MG63 (cell line): ENCODE measurements at regions not wholly inside any gene's neighbourhood (a gene's known extent, or its start where the extent isn't known, plus 50 kb on each side); places are given as distances from the start of the nearest gene placed in this dataset.
"Not testable (repeated sequence)": the region's sequence is repeated elsewhere in the genome, so short reads cannot be mapped to it uniquely, and the experiment has no call there.

Experiments
- DNase-seq: peaks from one replicate; pipeline ENCODE4 v3.0.0-alpha.2; 2020
- H3K27me3 ChIP-seq: fragments of 250-450 bp; sonication (Bioruptor Pico); 2 replicates; pipeline ENCODE4 v1.5.1; 2020; ENCODE audit warnings: mild to moderate bottlenecking, moderate library complexity
- H3K36me3 ChIP-seq: fragments of 250-450 bp; sonication (Bioruptor Pico); 2 replicates; pipeline ENCODE4 v1.5.1; 2020; ENCODE audit warnings: mild to moderate bottlenecking, moderate library complexity
- H3K4me3 ChIP-seq: fragments of 250-450 bp; sonication (Bioruptor Pico); 2 replicates; pipeline ENCODE4 v1.5.1; 2020; ENCODE audit warnings: mild to moderate bottlenecking, moderate library complexity
- H3K9me3 ChIP-seq: fragments of 250-450 bp; sonication (Bioruptor Pico); 2 replicates; pipeline ENCODE4 v1.5.1; 2020; ENCODE audit warnings: mild to moderate bottlenecking, moderate library complexity

DNA sequence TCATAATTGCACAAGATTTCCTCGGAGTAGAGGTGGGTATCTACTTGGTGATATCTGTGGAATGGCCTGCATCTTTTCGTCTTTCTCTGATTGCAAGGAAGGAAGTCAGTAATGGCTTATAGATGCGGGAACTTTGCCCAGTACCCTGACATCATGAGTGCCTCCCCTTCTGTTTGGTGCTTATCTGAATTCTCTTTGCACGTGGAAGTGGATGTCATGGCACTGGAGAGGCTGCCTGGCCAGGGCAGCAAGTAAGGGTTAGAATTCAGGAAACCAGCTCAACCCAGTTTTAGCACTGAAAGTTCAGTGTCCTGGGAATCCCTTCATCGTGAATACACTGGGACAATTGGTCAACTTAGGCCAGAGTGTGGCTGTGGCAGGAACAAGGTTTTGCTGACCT lies 83.5 kb upstream of the RAPGEF2 start:
- no peak overlapping the region for H3K4me3 ChIP-seq

DNA sequence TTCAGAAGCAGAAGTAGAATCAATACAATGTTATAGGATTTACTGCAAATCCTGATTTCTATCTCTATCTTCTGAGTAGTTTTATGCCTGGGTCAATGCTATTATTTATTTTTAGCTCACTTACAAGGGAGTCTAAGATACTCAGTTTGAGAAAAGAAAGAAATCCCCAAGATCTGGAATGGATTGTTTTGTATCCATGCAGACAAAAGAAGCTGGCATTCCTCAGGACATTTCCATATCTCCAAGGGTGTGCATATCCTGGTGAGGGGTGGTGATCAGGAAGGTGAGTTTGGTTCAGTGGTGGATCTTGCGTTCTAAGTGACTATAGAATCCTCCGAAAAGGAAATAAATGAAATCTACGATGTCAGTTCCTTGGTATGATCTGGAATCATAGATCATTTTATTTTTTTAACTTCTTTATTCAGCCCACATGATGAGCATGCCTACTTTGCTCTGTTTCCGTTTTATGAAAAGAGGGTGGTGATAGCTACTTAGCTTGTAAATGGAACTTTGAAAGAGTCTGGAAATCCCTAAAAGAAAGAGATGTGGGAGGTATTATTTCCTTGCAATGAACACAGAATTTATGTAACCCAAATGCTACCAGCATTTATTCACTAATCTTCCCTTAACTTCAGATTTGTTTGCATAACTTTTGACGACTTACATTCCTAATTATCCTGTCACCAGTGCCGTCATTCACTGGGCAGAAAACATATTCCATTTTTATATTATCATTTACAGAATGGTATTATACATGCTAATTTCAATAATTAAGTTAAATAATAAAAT lies 81.1 kb upstream of the RAPGEF2 start:
- Histone ChIP-seq H3K4me3 (no peak overlapping the region), H3K36me3 (no peaks in the 10 kb centered on the region), H3K27me3 (no peaks in the 10 kb centered on the region), H3K9me3 (no peaks in the 10 kb centered on the region)
- no peak for DNase-seq

More for the DNA sequence above, 83.5 kb upstream of the RAPGEF2 start:
- no peaks in the 10 kb centered on the region for H3K36me3 ChIP-seq
- H3K27me3 ChIP-seq: no peaks in the 10 kb centered on the region
- no peaks in the 10 kb centered on the region for H3K9me3 ChIP-seq
- DNase-seq: no peak

- Histone ChIP-seq H3K27me3 (no peaks in the 10 kb centered on the region), H3K36me3 (no peaks in the 10 kb centered on the region), H3K9me3 (no peaks in the 10 kb centered on the region), H3K4me3 (no peak overlapping the region)
- no peak for DNase-seq
These were observed 79.1 kb upstream of the RAPGEF2 start for GRCh38 chr4:159023741-159024140.

DNA sequence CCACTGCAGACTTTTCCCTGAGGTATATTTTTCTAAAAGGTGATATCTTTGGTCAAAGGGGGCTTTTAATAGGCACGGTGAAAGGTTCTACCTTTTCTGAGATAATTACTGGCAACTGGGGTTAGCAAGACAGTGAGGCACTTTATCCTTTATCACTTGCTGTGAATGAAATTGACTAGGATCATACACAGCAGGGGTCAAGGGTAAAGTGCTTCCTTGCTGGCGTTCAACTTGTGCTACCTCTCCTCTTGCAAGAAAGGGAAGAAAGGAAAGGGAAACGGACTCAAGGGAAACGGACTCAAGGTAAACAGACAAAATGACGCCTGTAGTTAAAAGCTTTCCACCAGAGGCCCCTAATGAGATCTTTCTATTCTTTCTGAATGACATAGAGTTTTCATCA lies 78.6 kb upstream of the RAPGEF2 start:
- Histone ChIP-seq H3K4me3 (no peak overlapping the region), H3K9me3 (no peaks in the 10 kb centered on the region), H3K27me3 (no peaks in the 10 kb centered on the region), H3K36me3 (no peaks in the 10 kb centered on the region)
- no peak for DNase-seq

GRCh38 chr4:159024828-159025227 lies 78.1 kb upstream of the RAPGEF2 start:
- no peaks in the 10 kb centered on the region for H3K27me3 ChIP-seq
- no peaks in the 10 kb centered on the region for H3K36me3 ChIP-seq
- no peak for DNase-seq
- H3K9me3 ChIP-seq: no peaks in the 10 kb centered on the region
- no peak overlapping the region for H3K4me3 ChIP-seq

DNA sequence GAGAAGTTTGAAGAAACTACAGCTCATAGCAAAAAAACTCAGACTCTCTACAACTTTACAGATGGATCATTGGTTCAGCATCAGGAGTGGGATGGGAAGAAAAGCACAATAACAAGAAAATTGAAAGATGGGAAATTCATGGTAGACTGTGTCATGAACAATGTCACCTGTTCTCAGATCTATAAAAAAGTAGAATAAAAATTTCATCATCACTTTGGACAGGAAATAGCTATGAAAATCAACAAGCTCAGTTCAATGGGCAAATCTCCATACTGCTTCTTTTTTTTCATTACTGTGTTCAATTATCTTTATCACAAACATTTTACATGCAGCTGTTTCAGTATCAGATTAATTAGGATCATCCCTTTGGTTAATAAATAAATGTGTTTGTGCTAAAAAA lies 76.5 kb upstream of the RAPGEF2 start:
- no peak overlapping the region for H3K4me3 ChIP-seq
- H3K36me3 ChIP-seq: no peaks in the 10 kb centered on the region
- H3K9me3 ChIP-seq: no peaks in the 10 kb centered on the region
- no peaks in the 10 kb centered on the region for H3K27me3 ChIP-seq
- DNase-seq: no peak

- Histone ChIP-seq H3K9me3 (no peaks in the 10 kb centered on the region), H3K27me3 (no peaks in the 10 kb centered on the region), H3K36me3 (no peaks in the 10 kb centered on the region), H3K4me3 (no peak overlapping the region)
- DNase-seq: no peak
These were observed 75.3 kb upstream of the RAPGEF2 start for GRCh38 chr4:159027535-159027934.

DNA sequence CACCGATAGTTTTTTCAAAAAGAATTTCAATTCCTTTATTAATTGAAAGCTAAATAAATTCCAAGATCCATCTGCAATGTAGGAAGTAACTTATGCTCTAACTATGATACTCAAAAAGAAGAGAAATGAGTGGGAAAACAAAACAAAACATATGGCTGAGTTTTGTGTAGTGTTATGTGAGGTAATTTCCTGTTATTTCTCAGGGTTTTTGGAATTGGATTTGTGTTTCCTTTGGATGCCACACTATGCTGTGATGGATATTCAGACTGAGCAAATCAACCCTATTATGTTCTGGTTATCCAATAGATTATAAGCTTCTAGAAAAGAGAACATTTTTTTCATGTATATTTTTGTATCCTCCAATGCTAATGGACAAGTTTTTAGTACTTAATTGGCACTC lies 73.4 kb upstream of the RAPGEF2 start:
- Histone ChIP-seq H3K4me3 (no peak overlapping the region), H3K27me3 (no peaks in the 10 kb centered on the region), H3K36me3 (no peaks in the 10 kb centered on the region), H3K9me3 (no peaks in the 10 kb centered on the region)
- DNase-seq: no peak

DNA sequence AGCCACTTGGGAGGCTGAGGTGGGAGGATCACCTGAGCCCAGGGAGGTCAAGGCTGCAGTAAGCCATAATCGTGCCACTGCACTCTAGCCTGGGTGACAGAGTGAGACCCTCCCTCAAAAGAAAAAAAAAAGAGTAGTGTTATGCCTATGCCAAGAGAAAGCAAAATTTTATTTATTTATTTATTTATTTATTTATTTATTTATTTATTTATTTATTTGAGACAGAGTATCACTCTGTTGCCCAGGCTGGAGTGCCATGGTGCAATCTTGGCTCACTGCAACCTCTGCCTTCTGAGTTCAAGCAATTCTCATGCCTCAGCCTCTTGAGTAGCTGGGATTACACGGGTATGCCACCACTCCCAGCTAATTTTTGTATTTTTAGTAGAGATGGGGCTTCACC lies 72.6 kb upstream of the RAPGEF2 start:
- DNase-seq, H3K4me3 ChIP-seq, H3K9me3 ChIP-seq, H3K36me3 ChIP-seq, H3K27me3 ChIP-seq: not testable (repeated sequence)

- DNase-seq: no peak
- Histone ChIP-seq H3K4me3 (no peak overlapping the region), H3K9me3 (no peaks in the 10 kb centered on the region), H3K36me3 (no peaks in the 10 kb centered on the region), H3K27me3 (no peaks in the 10 kb centered on the region)
These were observed 67.3 kb upstream of the RAPGEF2 start for GRCh38 chr4:159035570-159035969.

- H3K27me3 ChIP-seq: no peaks in the 10 kb centered on the region
- DNase-seq: no peak
- H3K4me3 ChIP-seq: no peak overlapping the region
- no peaks in the 10 kb centered on the region for H3K9me3 ChIP-seq
- H3K36me3 ChIP-seq: no peaks in the 10 kb centered on the region
These were observed 64.3 kb upstream of the RAPGEF2 start for GRCh38 chr4:159038536-159038935.

GRCh38 chr4:159041054-159042034 lies 61.5 kb upstream of the RAPGEF2 start:
- H3K9me3 ChIP-seq: no peaks in the 10 kb centered on the region
- H3K27me3 ChIP-seq: no peaks in the 10 kb centered on the region
- no peak for DNase-seq
- H3K4me3 ChIP-seq: no peak overlapping the region
- H3K36me3 ChIP-seq: no peaks in the 10 kb centered on the region

DNA sequence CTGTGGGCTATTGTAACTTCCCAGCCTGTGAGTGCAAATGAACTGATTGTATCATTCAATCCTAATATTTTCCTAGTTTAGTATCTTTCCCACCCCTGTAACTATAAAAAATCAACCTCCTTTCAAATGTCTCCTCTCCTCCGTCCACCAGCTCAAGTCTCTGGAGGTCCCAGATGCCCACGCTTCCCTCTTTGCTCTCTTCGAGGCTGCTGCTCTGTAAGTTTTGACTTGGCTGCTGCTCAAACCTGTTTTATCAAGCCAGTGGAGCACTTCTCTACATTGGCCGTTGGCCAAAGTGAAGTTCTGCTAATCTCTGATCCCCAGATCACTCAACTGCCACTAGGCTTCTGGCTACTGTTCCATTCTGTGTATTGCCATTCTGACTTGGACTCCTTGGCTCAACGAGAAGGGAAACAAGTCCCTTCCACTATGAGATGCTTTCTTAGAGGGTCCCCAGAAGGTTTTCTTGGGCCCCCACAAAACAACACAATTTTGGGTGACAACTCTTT lies 60.7 kb upstream of the RAPGEF2 start:
- no peak overlapping the region for H3K4me3 ChIP-seq
- no peaks in the 10 kb centered on the region for H3K27me3 ChIP-seq
- H3K36me3 ChIP-seq: no peaks in the 10 kb centered on the region
- H3K9me3 ChIP-seq: no peaks in the 10 kb centered on the region
- DNase-seq: no peak

DNA sequence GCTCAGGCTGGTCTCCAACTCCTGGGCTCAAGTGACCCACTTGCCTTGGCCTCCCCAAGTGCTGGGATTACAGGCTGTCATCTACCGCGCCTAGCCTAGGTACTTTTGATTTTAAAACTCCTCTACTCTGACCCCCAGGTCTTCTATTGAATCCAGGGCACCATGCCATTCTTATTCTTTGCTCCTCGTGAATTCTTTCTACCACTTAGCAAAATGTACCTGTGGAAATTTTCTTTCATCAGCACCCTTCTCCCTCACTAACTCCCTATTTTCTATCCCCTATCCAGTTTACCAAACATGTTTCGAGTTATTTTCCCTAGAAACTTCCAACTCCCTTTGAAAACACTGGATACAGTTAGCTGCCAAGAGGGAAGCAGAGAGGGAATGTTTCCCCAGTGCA lies 60.0 kb upstream of the RAPGEF2 start:
- Histone ChIP-seq H3K4me3 (no peak overlapping the region), H3K27me3 (no peaks in the 10 kb centered on the region), H3K36me3 (no peaks in the 10 kb centered on the region), H3K9me3 (no peaks in the 10 kb centered on the region)
- no peak for DNase-seq

DNA sequence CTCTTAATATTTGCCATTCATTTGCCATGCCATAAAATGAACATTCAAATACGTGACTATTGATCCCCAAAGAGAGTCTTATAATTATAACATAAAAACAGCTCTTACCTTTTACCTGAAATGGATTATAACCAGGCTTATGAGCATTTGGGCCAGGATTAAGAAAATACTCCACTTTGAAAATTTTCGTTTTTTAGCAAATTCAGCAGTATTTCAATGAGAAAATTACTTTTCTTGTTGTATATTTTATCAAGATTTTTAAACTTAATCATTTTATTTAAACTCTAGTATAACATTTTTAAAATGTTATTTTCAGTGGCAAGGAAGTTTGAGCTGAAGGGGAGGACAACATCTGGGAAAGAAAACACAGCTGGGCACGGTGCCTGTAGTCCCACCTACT lies 59.0 kb upstream of the RAPGEF2 start:
- Histone ChIP-seq H3K27me3 (no peaks in the 10 kb centered on the region), H3K9me3 (no peaks in the 10 kb centered on the region), H3K4me3 (no peak overlapping the region), H3K36me3 (no peaks in the 10 kb centered on the region)
- no peak for DNase-seq

DNA sequence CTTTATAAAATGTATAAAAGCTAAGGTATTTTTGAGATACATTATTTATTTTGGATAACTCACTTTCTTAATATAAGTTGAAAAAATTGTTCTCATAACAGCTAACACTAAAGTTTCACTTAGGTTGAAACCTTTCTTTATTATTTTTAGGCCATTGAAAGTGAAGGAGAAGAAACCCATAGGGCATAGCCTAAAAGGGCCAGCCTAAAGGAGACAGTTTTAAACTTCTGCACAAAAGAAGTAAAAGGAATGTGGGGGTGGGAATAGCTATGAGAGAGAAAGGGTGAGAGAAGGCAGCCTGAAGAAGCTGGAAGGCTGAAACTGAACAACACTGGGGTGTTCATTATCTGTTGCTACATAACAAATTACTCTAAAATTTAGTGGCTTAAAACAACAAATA lies 57.6 kb upstream of the RAPGEF2 start:
- DNase-seq: no peak

DNA sequence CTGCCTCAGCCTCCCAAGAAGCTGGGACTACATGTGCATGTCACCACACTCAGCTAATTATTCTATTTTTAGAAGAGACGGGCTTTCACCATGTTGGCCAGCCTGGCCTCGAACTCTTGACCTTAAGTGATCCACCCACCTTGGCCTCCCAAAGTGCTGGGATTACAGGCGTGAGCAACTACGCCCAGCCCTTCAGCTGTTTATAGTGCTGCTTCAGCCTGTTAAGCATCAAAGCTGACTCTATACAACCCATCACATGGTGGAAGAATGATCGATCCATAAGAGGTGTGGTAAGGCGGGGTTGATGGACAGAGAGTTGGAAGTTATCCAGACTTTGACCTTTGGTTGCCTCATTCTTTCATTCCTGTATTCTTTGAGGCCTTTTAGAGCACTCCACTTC lies 56.2 kb upstream of the RAPGEF2 start:
- H3K4me3 ChIP-seq: no peak overlapping the region
- DNase-seq: no peak
- H3K36me3 ChIP-seq: no peaks in the 10 kb centered on the region
- H3K9me3 ChIP-seq: no peaks in the 10 kb centered on the region
- H3K27me3 ChIP-seq: no peaks in the 10 kb centered on the region

More for the DNA sequence above, 57.6 kb upstream of the RAPGEF2 start:
- Histone ChIP-seq H3K9me3 (no peaks in the 10 kb centered on the region), H3K27me3 (no peaks in the 10 kb centered on the region), H3K36me3 (no peaks in the 10 kb centered on the region), H3K4me3 (no peak overlapping the region)
